Transverse colon (tissue), 4 donors: ENCODE measurements at regions not wholly inside any gene's neighbourhood (a gene's known extent, or its start where the extent isn't known, plus 50 kb on each side); places are given as distances from the start of the nearest gene placed in this dataset.

Experiments
- CTCF ChIP-seq, 5 experiments: fragments of 200-600 bp in 3 of 5; fragments of 450-650 bp in 2 of 5; sonication (generic) in 3 of 5; IDR thresholded peaks; 1 replicate in 2 of 5; 2 replicates in 3 of 5; pipeline ENCODE4 v1.5.1; 2016 to 2017; ENCODE audit warnings: antibody characterized with exemption in 5 of 5, inconsistent platforms in 3 of 5, mild to moderate bottlenecking in 2 of 5, moderate library complexity in 1 of 5
- EP300 ChIP-seq: sonication (generic); formaldehyde crosslinking; IDR thresholded peaks from one replicate; pipeline ENCODE4 v1.6.1; 2017; ENCODE audit warnings: antibody characterized with exemption, low read depth
- POLR2AphosphoS5 ChIP-seq, 3 donors: sonication (generic); formaldehyde crosslinking; IDR thresholded peaks; one replicate each; pipeline ENCODE4 v1.6.1; 2016; ENCODE audit warnings: antibody characterized with exemption in 3 of 3

- no peak for TF ChIP-seq CTCF (IDR thresholded peaks at IDR 0.05)
- no peak for TF ChIP-seq POLR2AphosphoS5 (IDR thresholded peaks at IDR 0.05)
- TF ChIP-seq EP300, result no peak
Observed at GRCh38 chr12:76688631-76689030, 75.3 kb upstream of the ZDHHC17 start.
